ENCODE measurements at regions not wholly inside any gene's neighbourhood (a gene's known extent, or its start where the extent isn't known, plus 50 kb on each side); places are given as distances from the start of the nearest gene placed in this dataset.
"Not testable (repeated sequence)": the region's sequence is repeated elsewhere in the genome, so short reads cannot be mapped to it uniquely, and the experiment has no call there.

DNA sequence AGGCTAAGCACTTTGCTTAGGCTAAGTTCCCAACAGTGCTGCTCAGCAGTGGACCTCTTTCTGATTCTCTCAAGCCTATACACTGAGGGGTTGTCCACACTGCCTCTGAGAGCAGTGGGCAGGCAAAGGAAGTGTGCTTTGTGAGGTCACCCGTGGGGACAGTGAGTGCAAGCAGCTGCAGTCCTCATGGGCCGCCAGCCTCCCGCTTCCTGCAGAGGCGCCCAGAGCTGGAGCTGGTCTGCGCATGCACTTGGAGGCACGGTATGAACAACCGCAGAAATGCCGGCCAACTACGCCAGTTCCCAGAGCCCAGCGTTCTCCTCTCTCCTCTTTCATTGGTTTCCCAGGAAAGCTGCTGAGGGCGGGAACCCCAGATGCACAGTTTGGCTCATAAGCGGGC, 149.5 kb upstream of the DLX2 start:
- no peak for FAIRE-seq
- DNase-seq (ENCODE audit: insufficient read length, low spot score), result no peak

DNA sequence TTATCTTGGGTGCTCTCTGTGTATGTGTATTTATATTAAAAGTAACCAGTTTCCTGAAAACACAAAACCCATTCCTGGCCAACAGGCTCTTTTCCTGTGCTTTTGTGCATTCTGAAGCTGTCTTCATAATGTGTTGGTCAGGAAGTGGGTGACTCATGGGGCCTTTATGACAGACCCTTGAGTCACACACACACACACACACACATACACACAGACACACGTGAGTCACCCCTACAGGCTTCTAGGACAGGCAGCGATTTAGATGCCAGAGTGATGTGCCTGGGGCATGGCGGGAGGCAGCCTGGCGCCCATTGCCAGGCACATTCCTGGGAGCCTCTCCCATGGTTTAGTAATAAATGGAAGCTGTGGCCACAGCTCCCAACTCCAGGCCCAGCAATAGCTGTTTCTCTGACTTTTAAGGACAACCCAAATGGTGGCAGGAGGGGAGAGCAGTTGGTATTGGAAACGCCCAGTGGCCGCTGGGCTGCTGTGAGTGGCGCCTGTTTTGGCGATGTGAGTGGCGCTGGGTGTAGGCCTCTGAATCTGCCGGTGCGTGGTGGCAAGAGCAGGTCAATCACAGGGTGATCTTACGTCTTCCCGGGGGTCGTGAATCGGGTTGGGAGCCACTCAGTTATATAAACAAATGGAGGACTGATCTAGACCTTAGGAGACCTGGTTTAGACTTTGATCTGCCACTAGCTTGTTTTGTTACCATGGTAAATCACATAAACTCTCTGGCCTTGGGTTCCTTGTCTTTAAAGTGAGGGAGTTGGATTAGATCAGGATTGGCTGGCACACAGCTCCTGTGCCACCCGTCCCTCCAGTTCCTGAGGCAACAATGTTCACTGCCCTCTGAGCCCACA, 150.7 kb upstream of the DLX2 start:
- peak; percentile 89 for DNase-seq (ENCODE audit: insufficient read length, low spot score)
- FAIRE-seq, result peak; percentile 40

DNA sequence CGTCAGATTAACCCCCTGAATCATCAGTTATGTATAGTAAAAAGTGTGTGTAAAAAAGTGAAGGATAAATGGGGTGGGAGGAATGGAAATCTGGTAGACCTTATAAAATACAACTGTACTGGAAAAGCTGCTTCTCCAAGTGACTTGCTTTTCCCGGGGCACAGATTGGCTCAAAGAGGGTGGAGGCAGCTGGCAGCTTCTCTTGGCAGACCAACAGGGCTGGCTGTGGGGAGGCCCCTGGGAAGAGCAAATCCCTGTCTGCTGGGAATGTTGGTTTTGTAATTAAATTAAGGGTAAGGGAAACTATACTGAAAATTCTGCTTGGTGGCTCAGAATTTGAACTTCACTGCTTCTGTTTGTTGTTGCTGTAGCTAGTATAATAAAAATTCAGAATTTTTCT, 154.2 kb upstream of the DLX2 start:
- FAIRE-seq (no peak), DNase-seq (ENCODE audit: insufficient read length, low spot score) (no peak)

DNA sequence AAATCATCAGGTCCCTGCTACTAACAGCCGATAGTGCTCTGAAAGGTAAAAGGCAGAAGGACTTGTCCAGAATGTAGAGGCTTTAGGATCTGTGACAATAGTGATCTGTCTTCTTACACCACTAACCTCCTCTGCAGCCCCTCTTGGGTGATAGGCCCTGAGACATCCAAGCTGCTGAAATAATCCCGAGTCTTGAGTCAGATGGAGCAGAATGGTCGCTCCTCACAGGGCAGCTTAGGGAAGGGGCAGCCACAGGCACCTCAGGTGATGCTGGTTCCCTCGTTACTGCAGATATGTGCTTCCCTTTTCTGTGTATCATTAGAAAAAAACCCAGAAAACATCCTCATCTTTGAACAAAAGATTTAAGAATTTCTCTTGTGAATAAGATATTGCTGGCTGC, 157.1 kb upstream of the DLX2 start:
- DNase-seq (ENCODE audit: insufficient read length, low spot score), result no peak
- FAIRE-seq, result no peak

DNA sequence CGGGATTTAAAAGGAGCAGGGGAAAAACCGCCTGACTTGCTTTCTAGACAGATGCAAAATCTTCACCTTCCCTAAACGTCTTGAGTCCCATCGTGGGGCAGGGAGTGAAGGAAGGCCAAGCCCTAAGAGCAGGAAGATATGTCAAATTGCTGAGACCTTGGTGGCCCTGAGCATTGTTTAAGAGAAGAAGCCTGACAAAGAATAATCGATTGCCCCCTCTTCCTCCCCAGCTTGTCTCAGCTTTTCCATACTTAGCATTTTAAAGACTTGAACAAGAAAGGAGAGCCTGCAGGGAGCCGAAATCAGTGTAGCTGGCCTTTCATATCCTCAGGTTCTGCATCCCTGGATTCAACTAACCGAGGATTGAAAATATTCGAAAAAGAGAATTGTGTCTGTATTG, 157.6 kb upstream of the DLX2 start:
- DNase-seq (ENCODE audit: insufficient read length, low spot score) (no peak), FAIRE-seq (no peak)

DNA sequence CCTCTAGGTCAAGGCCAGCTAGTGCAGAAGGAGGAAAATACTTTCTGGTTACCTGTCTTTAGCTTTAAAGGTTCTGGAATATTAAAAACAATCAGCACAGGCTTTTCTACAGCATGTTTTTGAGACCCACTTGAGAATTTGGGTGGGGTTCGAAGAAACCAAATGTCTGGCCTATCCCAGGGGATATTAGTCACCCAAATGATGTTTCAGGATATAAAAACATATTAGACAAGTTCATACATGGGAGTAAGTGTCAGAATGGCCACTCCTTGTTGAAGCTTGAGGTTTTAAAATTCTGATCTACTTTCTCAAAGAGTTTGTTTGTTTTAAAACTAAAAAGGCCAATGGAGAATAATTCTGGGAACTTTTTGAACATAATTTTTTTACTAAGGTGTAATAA, 158.6 kb upstream of the DLX2 start:
- FAIRE-seq, result no peak
- no peak for DNase-seq (ENCODE audit: insufficient read length, low spot score)

DNA sequence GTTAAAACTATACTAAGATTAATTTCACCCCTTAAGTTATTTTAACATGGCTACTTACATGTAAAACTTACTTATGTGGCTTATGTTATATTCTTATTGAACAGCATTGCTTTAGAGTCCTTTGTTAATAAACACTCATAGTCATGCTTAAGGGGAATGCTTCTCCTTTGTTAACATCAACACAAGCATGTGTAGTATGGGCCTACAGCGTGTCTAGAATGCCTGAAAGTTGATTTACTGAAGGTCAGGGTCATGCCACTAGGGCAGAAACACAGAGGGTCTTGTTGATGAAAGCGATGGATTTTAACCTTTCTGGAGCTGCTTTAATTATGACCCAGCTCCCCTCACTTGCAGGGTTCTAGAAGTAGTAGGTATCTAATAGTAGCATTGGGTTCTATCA, 159.8 kb upstream of the DLX2 start:
- DNase-seq (ENCODE audit: insufficient read length, low spot score) (no peak), FAIRE-seq (no peak)

DNA sequence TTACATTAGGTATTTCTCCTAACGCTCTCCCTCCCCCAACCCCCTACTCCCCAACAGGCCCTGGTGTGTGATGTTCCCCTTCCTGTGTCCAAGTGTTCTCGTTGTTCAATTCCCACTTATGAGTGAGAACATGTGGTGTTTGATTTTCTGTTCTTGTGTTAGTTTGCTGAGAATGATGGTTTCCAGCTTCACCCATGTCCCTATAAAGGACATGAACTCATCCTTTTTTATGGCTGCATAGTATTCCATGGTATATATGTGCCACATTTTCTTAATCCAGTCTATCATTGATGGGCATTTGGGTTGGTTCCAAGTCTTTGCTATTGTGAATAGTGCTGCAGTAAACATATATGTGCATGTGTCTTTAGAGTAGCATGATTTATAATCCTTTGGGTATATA, 162.1 kb upstream of the DLX2 start:
- not testable (repeated sequence) for FAIRE-seq; DNase-seq (ENCODE audit: insufficient read length, low spot score)

DNA sequence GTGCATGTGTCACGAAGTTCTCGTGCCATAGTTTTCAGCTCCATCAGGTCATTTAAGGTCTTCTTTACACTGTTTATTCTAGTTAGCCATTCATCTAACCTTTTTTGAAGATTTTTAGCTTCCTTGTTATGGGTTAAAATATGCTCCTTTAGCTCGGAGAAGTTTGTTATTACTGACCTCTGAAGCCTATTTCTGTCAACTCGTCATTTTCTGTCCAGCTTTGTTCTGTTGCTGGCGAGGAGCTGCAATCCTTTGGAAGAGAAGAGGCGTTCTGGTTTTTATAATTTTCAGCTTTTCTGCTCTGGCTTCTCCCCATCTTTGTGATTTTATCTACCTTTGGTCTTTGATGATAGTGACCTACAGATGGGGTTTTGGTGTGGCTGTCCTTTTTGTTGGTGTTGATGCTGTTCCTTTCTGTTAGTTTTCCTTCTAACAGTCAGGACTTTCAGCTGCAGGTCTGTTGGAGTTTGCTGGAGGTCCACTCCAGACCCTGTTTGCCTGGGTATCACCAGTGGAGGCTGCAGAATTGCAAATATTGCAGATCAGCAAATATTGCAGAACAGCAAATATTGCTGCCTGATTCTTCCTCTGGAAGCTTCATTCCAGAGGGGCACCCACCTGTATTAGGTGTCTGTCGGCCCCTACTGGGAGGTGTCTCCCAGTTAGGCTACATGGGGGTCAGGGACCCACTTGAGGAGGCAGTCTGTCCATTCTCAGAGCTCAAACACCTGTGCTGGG, 157.7 kb upstream of the ITGA6 start:
- not testable (repeated sequence) for FAIRE-seq; DNase-seq (ENCODE audit: insufficient read length, low spot score)

DNA sequence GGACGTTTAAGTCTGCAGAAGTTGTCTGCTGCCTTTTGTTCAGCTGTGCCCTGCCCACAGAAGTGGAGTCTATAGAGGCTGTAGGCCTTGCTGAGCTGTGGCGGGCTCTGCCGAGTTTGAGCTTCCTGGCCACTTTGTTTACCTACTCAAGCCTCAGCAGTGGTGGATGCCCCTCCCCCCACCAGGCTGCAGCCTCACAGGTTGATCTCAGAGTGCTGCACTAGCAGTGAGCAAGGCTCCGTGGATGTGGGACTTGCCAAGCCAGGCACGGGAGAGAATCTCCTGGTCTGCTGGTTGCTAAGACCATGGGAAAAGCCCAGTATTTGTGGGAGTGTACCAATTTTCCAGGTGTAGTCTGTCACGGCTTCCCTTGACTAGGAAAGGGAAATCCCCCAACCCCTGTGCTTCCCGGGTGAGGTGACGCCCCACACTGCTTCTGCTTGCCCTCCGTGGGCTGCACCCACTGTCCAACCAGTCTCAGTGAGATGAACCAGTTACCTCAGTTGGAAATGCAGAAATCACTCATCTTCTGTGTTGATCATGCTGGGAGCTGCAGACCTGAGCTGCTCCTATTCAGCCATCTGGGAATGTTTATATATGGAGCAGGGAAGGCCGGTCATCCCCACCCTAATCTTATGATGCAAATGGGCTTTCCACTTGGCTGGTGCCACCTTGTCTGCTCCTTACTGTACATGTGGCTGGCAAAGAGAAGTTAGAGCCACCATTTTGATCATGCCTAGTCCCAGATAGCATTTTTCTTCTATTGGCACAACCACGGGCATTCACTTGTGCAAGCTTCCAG, 156.9 kb upstream of the ITGA6 start:
- no peak for DNase-seq (ENCODE audit: insufficient read length, low spot score)
- FAIRE-seq, result no peak

DNA sequence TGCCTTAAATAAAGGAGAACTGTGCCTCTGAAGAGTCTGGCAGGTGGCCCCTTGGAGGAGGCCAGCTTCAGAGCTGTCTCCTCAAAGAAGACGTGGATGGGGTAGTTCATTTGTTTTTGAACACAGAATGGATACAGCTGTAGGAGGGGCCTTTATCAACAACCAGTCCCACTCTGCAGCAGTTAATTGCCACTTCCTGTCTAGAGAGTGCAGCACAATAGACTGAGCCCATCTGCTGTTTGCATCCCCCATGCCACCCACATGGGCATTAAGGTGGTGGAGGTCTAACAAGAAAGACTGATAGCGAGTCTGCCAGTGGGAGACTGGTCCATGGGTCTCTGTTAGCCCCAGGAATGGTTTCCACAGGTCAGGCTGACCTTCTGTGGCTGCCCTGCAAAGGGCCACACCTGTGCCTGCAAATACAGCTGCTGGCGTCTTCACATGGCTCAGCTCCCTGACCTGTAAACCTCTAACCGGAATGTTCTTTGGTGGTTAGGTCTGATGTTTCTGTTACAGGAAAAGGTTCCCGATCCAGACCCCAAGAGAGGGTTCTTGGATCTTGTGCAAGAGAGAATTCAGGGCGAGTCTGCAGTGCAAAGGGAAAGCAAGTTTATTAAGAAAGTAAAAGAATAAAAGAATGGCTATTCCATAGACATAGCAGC, 153.3 kb upstream of the ITGA6 start:
- FAIRE-seq, result no peak
- no peak for DNase-seq (ENCODE audit: insufficient read length, low spot score)

DNA sequence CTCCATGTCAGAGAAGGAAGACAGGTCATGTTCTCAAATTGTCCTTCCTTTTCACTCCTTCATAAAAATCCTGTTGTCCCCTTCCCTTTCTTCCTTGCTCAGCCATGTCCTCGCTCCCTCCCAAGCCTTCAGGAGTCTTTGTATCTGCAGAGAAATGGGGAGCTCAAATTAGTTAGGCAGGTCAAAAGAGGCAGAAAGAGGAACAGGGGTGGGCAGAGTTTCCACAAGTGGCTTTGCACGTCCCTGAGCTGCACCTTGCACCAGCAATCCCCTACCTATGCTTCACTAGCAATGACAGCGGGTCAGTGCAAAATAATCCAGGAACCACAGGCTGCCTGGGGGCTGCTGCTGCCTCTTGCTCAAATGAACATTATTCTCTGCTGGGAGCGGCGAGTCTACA, 152.1 kb upstream of the ITGA6 start:
- DNase-seq (ENCODE audit: insufficient read length, low spot score), result no peak
- FAIRE-seq, result no peak

DNA sequence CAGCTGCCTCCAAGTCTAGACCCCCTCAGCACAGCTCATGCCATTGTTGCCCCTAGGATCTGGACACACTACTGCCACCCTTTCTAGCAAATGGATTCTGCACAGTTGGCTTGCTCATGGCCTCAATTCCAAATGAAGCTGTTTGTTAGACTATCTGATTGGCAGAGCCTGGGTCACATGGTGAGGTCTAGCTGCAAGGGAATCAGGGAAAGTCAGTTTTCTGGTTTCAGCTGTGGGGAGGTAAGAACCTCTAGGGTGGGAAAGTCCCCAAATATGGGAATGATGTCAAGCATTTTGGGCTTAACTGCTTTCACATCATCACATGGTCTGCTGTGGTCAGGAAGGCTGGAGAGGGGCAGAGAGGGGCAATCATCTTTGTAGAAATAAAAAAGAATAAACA, 150.4 kb upstream of the ITGA6 start:
- no peak for FAIRE-seq
- no peak for DNase-seq (ENCODE audit: insufficient read length, low spot score)

DNA sequence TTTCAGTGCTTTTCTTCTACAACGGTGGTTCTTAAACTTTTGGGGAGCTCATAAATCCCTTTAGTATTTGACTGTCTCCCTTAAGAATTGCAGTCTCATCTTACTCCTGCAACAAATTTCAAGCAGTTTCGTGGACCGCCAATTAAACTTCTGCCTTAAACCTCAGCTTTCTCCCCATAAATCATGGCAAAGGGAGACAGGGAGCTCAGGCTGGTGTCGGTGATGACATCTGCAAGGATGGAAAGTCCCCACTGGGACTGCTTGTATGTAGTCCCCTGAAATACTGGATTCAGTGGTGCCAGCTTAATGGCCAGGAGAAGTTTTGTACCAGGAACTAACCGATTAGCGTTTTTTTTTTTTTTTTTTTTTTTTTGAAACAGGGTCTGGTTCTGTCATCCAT, 148.7 kb upstream of the ITGA6 start:
- FAIRE-seq (no peak), DNase-seq (ENCODE audit: insufficient read length, low spot score) (no peak)

DNA sequence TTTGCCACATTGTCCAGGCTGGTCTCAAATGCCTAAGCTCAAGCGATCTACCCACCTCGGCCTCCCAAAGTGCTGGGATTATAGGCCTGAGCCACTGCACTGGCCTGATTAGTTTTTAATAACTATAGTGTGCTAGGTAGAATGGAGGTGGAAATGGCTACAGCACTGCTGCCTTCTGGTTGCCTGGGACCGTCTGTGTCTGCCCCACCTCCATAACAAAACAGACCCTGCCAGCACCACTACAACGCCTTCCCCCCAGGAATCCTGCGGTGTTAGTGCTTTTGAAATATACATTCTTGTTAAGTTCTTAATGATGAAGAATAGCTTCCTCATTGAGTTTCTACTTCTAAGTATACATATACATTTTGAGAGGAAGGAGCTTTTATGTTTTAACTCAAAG, 148.2 kb upstream of the ITGA6 start:
- DNase-seq (ENCODE audit: insufficient read length, low spot score) (no peak), FAIRE-seq (no peak)

DNA sequence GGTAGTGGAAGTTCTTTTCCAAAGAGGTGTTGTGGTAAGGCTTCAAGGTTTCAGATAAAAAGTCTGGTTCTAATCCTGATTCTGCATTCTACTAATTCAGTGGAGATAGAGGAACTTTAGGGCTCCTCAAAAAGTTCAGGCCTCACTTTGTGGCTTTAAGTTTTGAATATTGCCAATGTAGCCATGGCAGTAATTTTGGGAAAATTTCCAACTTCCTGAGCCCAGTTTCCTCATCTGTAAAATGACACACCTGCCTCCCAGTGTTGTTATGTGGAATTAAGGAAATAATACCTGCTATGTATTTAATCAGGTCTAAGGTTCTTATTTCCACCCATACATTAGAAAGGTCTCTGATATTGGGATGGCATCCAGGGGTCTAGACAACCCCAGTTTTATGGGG, 147.6 kb upstream of the ITGA6 start:
- FAIRE-seq (no peak), DNase-seq (ENCODE audit: insufficient read length, low spot score) (no peak)

DNA sequence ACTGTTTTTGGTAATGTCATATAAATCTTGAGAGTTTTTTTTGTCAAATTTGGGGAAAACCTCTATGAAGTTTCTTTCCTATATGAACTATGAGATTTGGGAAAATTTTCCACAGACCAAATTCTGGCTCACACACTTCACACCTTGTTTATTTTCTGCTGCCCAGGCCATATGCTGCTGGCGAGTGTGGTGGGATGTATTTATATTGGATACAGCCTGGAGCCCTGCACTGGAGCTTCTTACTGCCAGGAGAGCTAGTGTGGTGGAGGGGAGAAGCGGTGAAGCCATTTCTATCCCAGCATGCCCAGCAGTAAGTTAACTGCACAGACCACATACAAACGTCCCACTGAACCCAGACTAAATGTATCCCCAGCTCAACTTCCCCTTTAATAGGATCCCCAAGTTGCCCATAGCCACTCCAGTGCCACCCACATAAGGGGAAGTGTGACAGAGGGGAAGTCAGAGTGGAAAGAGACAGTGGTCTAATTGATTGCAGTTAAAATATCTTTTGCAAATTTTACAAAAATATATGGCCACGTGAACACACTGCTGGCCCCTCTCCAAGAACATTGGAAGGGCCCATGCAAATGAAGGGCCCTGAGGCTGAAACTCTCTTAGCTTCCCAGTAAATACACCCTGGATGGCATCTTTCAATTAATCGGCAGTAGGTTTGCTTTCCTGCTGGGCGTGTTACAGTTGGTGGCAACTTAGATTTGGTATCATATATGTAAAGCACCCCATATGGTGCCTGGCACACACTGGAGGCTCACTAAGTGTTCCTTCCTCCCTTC, 146.6 kb upstream of the ITGA6 start:
- no peak for FAIRE-seq
- DNase-seq (ENCODE audit: insufficient read length, low spot score), result no peak

DNA sequence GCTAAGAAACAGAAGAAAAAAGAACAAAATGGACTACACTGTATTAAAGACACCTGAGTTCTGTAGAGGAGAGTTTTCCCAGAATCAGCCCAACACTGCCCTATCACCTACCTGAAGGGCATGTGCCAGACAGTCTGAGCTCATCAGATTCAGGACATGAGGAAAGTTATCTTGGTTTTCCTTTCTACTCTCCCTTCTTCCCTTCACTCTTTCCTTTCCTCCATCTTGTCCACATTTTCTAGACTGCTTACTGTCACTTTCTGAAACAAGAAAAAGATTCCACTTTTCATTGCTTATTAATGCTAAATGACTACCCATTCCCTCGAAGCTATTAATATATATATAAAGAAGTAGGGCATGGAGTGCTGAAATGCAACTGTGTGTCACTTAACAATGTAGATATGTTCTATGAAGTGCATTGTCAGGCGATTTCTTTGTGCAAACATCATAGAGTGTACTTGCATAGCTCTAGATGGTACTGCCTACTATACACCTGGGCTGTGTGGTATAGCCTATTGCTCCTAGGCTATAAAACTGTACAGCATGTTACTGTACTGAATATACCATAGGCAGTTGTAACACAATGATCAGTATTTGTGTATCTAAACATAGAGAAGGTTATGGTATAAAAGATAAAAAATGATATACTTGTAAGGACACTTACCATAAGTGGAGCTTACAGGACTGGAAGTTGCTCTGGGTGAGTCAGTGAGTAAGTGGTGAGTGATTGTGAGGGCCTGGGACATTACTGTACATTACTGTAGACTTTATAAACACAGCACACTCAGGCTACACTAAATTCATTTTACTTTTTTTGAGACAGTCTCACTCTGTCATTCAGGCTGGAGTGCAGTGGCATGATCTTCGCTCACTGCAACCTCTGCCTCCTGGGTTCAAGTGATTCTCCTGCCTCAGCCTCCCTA, 145.5 kb upstream of the ITGA6 start:
- no peak for FAIRE-seq
- DNase-seq (ENCODE audit: insufficient read length, low spot score), result no peak

DNA sequence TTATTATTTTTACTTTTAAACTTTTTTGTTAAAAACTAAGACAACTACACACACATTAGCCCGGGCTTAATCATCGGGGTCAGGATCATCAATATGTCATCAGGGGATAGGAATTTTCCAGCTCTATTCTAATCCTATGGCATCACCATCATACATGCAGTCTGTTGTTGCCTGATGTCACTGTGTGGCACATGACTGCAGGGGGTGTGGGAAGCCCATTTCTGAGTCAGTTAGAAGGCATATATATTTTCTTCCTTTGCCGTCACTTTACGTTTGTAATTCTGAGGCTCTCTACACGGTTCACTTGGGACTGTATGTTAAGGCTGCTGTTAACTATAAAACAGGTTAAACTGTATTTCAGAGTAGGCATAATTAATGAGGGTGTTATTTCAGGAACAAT, 144.4 kb upstream of the ITGA6 start:
- DNase-seq (ENCODE audit: insufficient read length, low spot score), result peak; percentile 72
- FAIRE-seq, result peak; percentile 85
